Colonic mucosa (tissue), 4 donors: ENCODE measurements at regions not wholly inside any gene's neighbourhood (a gene's known extent, or its start where the extent isn't known, plus 50 kb on each side); places are given as distances from the start of the nearest gene placed in this dataset.

Experiments used
- DNase-seq: peaks from one replicate; pipeline ENCODE4 v3.0.0-alpha.2; 2020
- H3K27ac ChIP-seq: fragments of 200-600 bp; one replicate; pipeline ENCODE4 v1.8.0; 2021
- H3K27me3 ChIP-seq: fragments of 200-600 bp; one replicate; pipeline ENCODE4 v1.8.0; 2021
- H3K36me3 ChIP-seq: fragments of 200-600 bp; one replicate; pipeline ENCODE4 v1.8.0; 2021
- H3K4me1 ChIP-seq: fragments of 200-600 bp; one replicate; pipeline ENCODE4 v1.8.0; 2021; ENCODE audit warnings: mild to moderate bottlenecking
- H3K4me3 ChIP-seq: fragments of 200-600 bp; one replicate; pipeline ENCODE4 v1.8.0; 2021
- H3K9ac ChIP-seq, 2 donors: one replicate each; pipeline ENCODE4 v1.7.0; 2013; ENCODE audit warnings: control low read depth in 2 of 2, low read depth in 2 of 2, low read length in 2 of 2
- H3K9me3 ChIP-seq: fragments of 200-600 bp; one replicate; pipeline ENCODE4 v1.8.0; 2021
- intact Hi-C: fragments of 100-400 bp; cut with DNase I; formaldehyde crosslinking; loops from one replicate; pipeline ENCODE4 v1.14.1; 2022
- TF ChIP-seq, protein P1 (sequence below): fragments of 200-600 bp; IDR thresholded peaks from one replicate; pipeline ENCODE4 v1.8.0; 2022; ENCODE audit warnings: antibody characterized with exemption, mild to moderate bottlenecking
- donor health status: healthy.
- donor health status: DM: no; HTN: no; CAD: no.
- donor health status: DM: no; HTN: no; CAD: no.

GRCh38 chr2:7190587-7191324 lies 273.5 kb downstream of the RNF144A start:
- intact Hi-C loops: no loop called here
- no peak for DNase-seq
- H3K4me3 ChIP-seq: no peak overlapping the region

GRCh38 chr2:7191932-7192331 lies 274.7 kb downstream of the RNF144A start:
- H3K9ac ChIP-seq: no peak overlapping the region
- no peaks in the 10 kb centered on the region for H3K4me1 ChIP-seq
- no peaks in the 10 kb centered on the region for H3K27me3 ChIP-seq
- TF ChIP-seq, protein P1, sequence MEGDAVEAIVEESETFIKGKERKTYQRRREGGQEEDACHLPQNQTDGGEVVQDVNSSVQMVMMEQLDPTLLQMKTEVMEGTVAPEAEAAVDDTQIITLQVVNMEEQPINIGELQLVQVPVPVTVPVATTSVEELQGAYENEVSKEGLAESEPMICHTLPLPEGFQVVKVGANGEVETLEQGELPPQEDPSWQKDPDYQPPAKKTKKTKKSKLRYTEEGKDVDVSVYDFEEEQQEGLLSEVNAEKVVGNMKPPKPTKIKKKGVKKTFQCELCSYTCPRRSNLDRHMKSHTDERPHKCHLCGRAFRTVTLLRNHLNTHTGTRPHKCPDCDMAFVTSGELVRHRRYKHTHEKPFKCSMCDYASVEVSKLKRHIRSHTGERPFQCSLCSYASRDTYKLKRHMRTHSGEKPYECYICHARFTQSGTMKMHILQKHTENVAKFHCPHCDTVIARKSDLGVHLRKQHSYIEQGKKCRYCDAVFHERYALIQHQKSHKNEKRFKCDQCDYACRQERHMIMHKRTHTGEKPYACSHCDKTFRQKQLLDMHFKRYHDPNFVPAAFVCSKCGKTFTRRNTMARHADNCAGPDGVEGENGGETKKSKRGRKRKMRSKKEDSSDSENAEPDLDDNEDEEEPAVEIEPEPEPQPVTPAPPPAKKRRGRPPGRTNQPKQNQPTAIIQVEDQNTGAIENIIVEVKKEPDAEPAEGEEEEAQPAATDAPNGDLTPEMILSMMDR: no peak
- no peak overlapping the region for H3K4me3 ChIP-seq
- intact Hi-C loops: no loop called here
- H3K36me3 ChIP-seq: no peaks in the 10 kb centered on the region
- no peak overlapping the region for H3K27ac ChIP-seq
- no peak for DNase-seq
- H3K9me3 ChIP-seq: no peaks in the 10 kb centered on the region

More at GRCh38 chr2:7190587-7191324, 273.5 kb downstream of the RNF144A start:
- H3K36me3 ChIP-seq: no peaks in the 10 kb centered on the region
- no peak overlapping the region for H3K9ac ChIP-seq
- H3K9me3 ChIP-seq: no peaks in the 10 kb centered on the region
- H3K4me1 ChIP-seq: no peaks in the 10 kb centered on the region
- H3K27me3 ChIP-seq: no peaks in the 10 kb centered on the region
- TF ChIP-seq, protein P1: no peak
- H3K27ac ChIP-seq: no peak overlapping the region

DNA sequence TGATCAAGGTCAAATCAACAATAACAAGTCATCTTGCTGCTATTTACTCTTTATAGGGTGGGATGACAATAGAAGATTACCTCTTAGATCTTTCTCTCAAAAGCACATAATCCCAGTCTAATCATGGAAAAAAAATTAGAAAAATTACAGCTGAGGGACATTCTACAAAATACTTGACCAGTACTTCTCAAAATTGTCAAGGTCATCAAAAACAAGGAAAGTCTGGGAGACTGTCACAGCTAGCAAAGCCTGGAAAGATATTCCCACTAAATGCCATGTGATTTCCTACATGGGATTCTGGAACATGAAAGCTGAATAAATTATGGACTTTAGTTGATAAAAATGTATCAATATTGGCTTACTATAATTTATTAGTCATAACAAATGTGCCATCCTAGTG lies 276.2 kb downstream of the RNF144A start:
- DNase-seq: no peak
- no peaks in the 10 kb centered on the region for H3K9me3 ChIP-seq
- no peaks in the 10 kb centered on the region for H3K4me1 ChIP-seq
- no peak overlapping the region for H3K9ac ChIP-seq
- TF ChIP-seq, protein P1: no peak
- intact Hi-C loops: no loop called here
- no peak overlapping the region for H3K4me3 ChIP-seq
- H3K27ac ChIP-seq: no peak overlapping the region
- no peaks in the 10 kb centered on the region for H3K36me3 ChIP-seq
- no peaks in the 10 kb centered on the region for H3K27me3 ChIP-seq

- Histone ChIP-seq H3K9me3 (no peaks in the 10 kb centered on the region), H3K36me3 (no peaks in the 10 kb centered on the region), H3K9ac (no peak overlapping the region), H3K27ac (no peak overlapping the region), H3K27me3 (no peaks in the 10 kb centered on the region), H3K4me3 (no peak overlapping the region), H3K4me1 (no peaks in the 10 kb centered on the region)
- no peak for DNase-seq
- TF ChIP-seq, protein P1: no peak
- intact Hi-C loops: no loop called here
Observed at GRCh38 chr2:7194950-7195349, 277.7 kb downstream of the RNF144A start.

DNA sequence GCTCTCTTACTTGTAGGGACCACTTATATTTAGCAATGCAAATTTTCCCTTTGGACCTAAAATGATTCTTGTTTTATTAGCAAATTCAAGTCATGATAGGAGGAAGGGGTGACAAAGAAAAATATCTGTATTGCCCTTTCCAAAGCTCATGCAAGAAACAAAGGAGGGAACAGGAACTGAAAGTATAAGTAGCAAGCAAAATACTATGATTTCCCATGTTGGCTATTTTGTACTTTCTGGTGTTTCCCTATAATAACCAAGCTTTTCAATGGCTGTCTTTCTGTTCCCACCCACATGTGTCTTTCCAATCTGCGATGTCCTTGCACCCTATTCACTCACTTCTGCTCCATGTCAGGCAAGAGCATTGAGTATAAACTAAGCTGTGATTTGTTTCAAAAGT lies 279.7 kb downstream of the RNF144A start:
- TF ChIP-seq, protein P1: no peak
- no peak overlapping the region for H3K9ac ChIP-seq

More for the DNA sequence above, 279.7 kb downstream of the RNF144A start:
- no peaks in the 10 kb centered on the region for H3K4me1 ChIP-seq
- H3K36me3 ChIP-seq: no peaks in the 10 kb centered on the region
- no peaks in the 10 kb centered on the region for H3K27me3 ChIP-seq
- H3K4me3 ChIP-seq: no peak overlapping the region
- intact Hi-C loops: no loop called here
- H3K27ac ChIP-seq: no peak overlapping the region
- H3K9me3 ChIP-seq: no peaks in the 10 kb centered on the region
- DNase-seq: no peak
